ENCODE measurements at regions not wholly inside any gene's neighbourhood (a gene's known extent, or its start where the extent isn't known, plus 50 kb on each side); places are given as distances from the start of the nearest gene placed in this dataset.

DNA sequence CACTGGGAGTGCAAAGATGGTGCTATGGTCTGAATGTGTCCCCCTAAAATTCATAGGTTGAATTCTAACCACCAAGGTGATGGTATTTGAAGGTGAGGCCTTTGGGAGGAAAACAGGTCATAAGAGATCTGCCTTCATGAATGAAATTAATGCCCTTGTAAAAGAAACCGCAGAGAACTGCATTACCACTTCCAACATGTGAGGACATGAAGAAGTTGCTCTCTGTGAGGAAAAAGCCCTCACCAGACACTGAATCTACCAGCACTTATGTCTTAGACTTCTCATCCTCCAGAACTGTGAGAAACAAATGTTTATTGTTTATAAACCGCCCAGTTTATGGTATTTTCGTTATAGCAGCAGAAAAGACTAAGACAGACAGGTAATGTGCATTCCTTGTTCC lies 224.7 kb upstream of the C1orf87 start:
- Histone ChIP-seq H3K79me2 (no peaks in the 10 kb centered on the region), H3K27me3 (ENCODE audit: control insufficient read depth, insufficient read depth, low read length) (no peaks in the 10 kb centered on the region), H3K4me3 (ENCODE audit: low read depth, low read length) (no peak overlapping the region), H3K4me2 (ENCODE audit: low read length) (no peak overlapping the region), H2AFZ (no peak overlapping the region), H3K9me3 (ENCODE audit: control insufficient read depth, low read length) (no peaks in the 10 kb centered on the region), H3K4me1 (no peaks in the 10 kb centered on the region), H3K9ac (no peak overlapping the region), H3K27ac (no peak overlapping the region), H3K36me3 (ENCODE audit: control insufficient read depth, insufficient read depth, low read length) (no peaks in the 10 kb centered on the region)
- TF ChIP-seq CTCF (IDR thresholded peaks at IDR 0.05), result no peak

DNA sequence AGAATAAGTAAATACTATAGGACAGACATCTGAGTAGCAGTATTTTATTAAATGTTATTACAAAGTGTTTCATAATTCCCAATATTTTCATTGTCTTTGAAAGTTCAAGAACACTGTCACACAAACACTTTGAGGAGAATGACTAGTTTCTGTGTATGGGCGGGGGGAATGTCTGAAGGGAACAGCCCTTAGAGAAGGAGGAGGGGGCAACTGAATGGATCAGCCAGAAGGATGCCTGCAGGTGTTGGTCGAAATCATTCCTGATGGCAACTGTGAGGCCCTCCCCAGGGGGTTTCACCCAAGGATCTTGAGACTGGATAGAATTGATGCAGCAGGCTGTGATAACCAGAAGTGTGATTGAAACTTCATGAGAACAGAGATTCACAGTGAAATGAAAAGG lies 223.2 kb upstream of the C1orf87 start:
- H3K9me3 ChIP-seq (ENCODE audit: control insufficient read depth, low read length), result no peaks in the 10 kb centered on the region
- H3K4me1 ChIP-seq, result no peaks in the 10 kb centered on the region
- H3K27ac ChIP-seq, result no peak overlapping the region
- no peak overlapping the region for H2AFZ ChIP-seq
- H3K36me3 ChIP-seq (ENCODE audit: control insufficient read depth, insufficient read depth, low read length), result no peaks in the 10 kb centered on the region
- no peak overlapping the region for H3K9ac ChIP-seq
- H3K79me2 ChIP-seq, result no peaks in the 10 kb centered on the region
- H3K4me2 ChIP-seq (ENCODE audit: low read length), result no peak overlapping the region
- no peaks in the 10 kb centered on the region for H3K27me3 ChIP-seq (ENCODE audit: control insufficient read depth, insufficient read depth, low read length)
- TF ChIP-seq CTCF (IDR thresholded peaks at IDR 0.05), result no peak
- H3K4me3 ChIP-seq (ENCODE audit: low read depth, low read length), result no peak overlapping the region

DNA sequence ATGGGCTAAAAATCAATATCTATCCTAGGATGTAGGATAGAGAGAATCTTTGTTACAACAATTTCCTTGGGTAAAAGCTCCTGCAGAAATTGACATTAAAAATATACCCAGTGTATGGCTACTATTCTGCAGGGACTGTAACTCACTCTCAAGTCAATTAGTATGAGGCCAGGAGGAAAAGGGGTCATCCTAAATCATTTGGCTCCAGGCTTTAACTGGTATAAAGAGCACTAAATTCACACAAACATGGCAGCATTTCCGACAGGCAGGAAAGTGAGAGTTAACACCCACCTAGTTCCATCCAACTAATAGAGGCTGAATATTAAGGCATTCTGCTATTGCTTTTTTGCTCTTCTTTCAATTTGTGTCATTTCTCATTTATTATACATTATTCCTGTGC lies 218.6 kb upstream of the C1orf87 start:
- TF ChIP-seq CTCF (IDR thresholded peaks at IDR 0.05), result no peak
- no peak overlapping the region for H3K4me3 ChIP-seq (ENCODE audit: low read depth, low read length)
- no peaks in the 10 kb centered on the region for H3K79me2 ChIP-seq
- H3K4me2 ChIP-seq (ENCODE audit: low read length), result no peak overlapping the region
- H3K36me3 ChIP-seq (ENCODE audit: control insufficient read depth, insufficient read depth, low read length), result no peaks in the 10 kb centered on the region
- H2AFZ ChIP-seq, result no peak overlapping the region
- no peaks in the 10 kb centered on the region for H3K27me3 ChIP-seq (ENCODE audit: control insufficient read depth, insufficient read depth, low read length)
- no peak overlapping the region for H3K9ac ChIP-seq
- no peaks in the 10 kb centered on the region for H3K4me1 ChIP-seq
- H3K27ac ChIP-seq, result no peak overlapping the region
- no peaks in the 10 kb centered on the region for H3K9me3 ChIP-seq (ENCODE audit: control insufficient read depth, low read length)

DNA sequence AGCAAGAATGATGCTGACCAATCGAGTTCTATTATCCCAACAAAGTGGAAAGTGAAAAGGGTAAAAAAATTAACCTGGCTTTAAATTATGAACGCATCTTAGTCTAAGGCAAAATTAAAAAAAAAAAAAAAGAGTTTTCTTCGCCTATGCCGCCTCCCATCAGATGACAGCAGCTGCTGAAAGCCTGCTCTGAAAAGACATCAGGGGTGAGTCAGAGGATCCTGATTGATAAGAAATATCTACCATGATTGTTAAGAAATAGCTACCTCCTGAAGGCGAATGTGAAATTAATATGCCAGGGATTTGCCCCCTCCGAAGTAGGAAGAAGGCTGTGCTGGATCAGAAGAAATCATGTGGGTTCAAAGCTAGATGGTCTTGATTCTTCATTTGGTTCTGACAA lies 216.8 kb upstream of the C1orf87 start:
- Histone ChIP-seq H3K79me2 (no peaks in the 10 kb centered on the region), H3K9ac (no peak overlapping the region), H3K4me1 (no peaks in the 10 kb centered on the region), H3K27ac (no peak overlapping the region), H2AFZ (no peak overlapping the region), H3K27me3 (ENCODE audit: control insufficient read depth, insufficient read depth, low read length) (no peaks in the 10 kb centered on the region), H3K4me2 (ENCODE audit: low read length) (no peak overlapping the region), H3K9me3 (ENCODE audit: control insufficient read depth, low read length) (no peaks in the 10 kb centered on the region), H3K4me3 (ENCODE audit: low read depth, low read length) (no peak overlapping the region), H3K36me3 (ENCODE audit: control insufficient read depth, insufficient read depth, low read length) (no peaks in the 10 kb centered on the region)
- no peak for TF ChIP-seq CTCF (IDR thresholded peaks at IDR 0.05)

- no peak overlapping the region for H3K9ac ChIP-seq
- no peak overlapping the region for H3K27ac ChIP-seq
- H3K9me3 ChIP-seq (ENCODE audit: control insufficient read depth, low read length), result no peaks in the 10 kb centered on the region
- TF ChIP-seq CTCF (IDR thresholded peaks at IDR 0.05), result no peak
- no peaks in the 10 kb centered on the region for H3K79me2 ChIP-seq
- H3K36me3 ChIP-seq (ENCODE audit: control insufficient read depth, insufficient read depth, low read length), result no peaks in the 10 kb centered on the region
- H3K4me3 ChIP-seq (ENCODE audit: low read depth, low read length), result no peak overlapping the region
- no peak overlapping the region for H2AFZ ChIP-seq
- no peaks in the 10 kb centered on the region for H3K4me1 ChIP-seq
- no peak overlapping the region for H3K4me2 ChIP-seq (ENCODE audit: low read length)
- H3K27me3 ChIP-seq (ENCODE audit: control insufficient read depth, insufficient read depth, low read length), result no peaks in the 10 kb centered on the region
Observed at GRCh38 chr1:60287536-60287935, 214.0 kb upstream of the C1orf87 start.
